MG63 (cell line): ENCODE measurements at regions not wholly inside any gene's neighbourhood (a gene's known extent, or its start where the extent isn't known, plus 50 kb on each side); places are given as distances from the start of the nearest gene placed in this dataset.

ENCODE experiments used
- DNase-seq: peaks from one replicate; pipeline ENCODE4 v3.0.0-alpha.2; 2020
- H3K27me3 ChIP-seq: fragments of 250-450 bp; sonication (Bioruptor Pico); 2 replicates; pipeline ENCODE4 v1.5.1; 2020; ENCODE audit warnings: mild to moderate bottlenecking, moderate library complexity
- H3K36me3 ChIP-seq: fragments of 250-450 bp; sonication (Bioruptor Pico); 2 replicates; pipeline ENCODE4 v1.5.1; 2020; ENCODE audit warnings: mild to moderate bottlenecking, moderate library complexity
- H3K4me3 ChIP-seq: fragments of 250-450 bp; sonication (Bioruptor Pico); 2 replicates; pipeline ENCODE4 v1.5.1; 2020; ENCODE audit warnings: mild to moderate bottlenecking, moderate library complexity
- H3K9me3 ChIP-seq: fragments of 250-450 bp; sonication (Bioruptor Pico); 2 replicates; pipeline ENCODE4 v1.5.1; 2020; ENCODE audit warnings: mild to moderate bottlenecking, moderate library complexity

DNA sequence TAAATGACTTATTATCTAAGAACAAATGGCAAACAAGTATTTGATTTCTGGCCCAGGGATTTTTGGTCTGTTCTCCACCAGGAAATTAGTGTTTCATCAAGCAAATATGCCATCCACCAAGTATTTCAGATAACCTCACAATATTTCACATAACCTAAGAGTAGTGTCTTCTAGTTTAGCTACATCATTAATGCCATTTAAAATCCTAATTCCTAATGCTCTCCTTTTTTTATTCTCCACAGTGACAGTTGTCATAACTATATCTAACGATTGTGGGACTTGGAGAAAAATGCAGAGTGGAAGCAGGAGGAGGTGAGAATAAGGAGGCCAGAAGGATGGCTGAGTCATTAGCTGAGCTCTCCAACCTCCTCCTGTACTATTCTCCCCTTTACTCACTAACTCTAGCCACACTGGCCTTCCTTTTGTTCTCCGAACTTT lies 58.5 kb upstream of the CTLA4 start:
- H3K4me3 ChIP-seq: no peak overlapping the region
- no peaks in the 10 kb centered on the region for H3K27me3 ChIP-seq
- H3K9me3 ChIP-seq: peaks cover 5% of the 10 kb centered on the region
- H3K36me3 ChIP-seq: no peaks in the 10 kb centered on the region; the same call in 1 of the 2 replicates
- DNase-seq: peak; percentile 40

GRCh38 chr2:203809991-203810510 lies 57.5 kb upstream of the CTLA4 start:
- Histone ChIP-seq H3K27me3 (no peaks in the 10 kb centered on the region), H3K4me3 (no peak overlapping the region), H3K36me3 (no peaks in the 10 kb centered on the region; the same call in 1 of the 2 replicates), H3K9me3 (peaks cover 5% of the 10 kb centered on the region)
- peak; percentile 51 for DNase-seq

GRCh38 chr2:203811491-203812221 lies 55.9 kb upstream of the CTLA4 start:
- Histone ChIP-seq H3K9me3 (no peaks in the 10 kb centered on the region), H3K36me3 (no peaks in the 10 kb centered on the region; the same call in 1 of the 2 replicates), H3K27me3 (no peaks in the 10 kb centered on the region), H3K4me3 (no peak overlapping the region)
- peak; percentile 99 for DNase-seq

DNA sequence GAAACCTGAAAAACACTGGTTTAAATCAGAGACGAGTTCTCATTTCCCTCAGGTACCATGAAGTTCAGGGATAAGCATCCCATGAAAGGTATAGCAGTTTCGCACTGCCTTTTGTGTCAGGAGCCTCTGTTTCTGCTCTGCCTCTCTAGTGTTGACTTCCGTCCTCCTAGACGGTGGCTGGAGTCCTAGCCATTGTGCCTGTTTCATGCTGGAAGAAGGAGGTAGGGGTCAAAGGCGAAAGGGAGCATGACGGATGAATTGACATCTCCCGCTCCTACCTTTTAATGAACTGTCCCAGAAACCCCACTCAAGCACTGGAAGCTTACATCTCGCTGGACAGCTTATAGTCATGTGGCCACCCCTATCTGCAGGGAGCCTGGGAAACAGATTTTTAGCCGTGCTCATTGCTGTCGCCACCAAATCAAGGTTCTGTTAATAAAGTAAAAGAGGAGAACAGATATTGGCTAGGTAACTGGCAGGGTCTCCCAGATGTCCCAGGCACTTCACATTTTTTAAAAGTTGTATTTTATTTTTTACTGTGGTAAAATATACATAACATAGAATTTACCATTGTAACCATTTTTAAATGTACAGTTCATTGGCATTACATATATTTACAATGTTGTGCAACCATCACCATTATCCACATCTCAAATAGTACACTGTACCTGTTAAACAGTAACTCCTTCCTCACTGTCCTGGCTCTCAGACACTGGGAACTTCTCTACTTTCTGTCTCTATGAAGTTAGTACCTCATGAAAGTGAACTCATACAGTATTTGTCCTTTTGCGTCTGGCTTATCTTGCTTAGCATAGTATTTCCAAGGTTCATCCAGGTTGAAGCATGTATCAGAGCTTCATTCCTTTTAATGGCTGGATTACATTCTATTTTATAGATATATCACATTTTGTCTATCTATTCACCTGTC lies 55.0 kb upstream of the CTLA4 start:
- H3K27me3 ChIP-seq: no peaks in the 10 kb centered on the region
- H3K9me3 ChIP-seq: no peaks in the 10 kb centered on the region
- no peak for DNase-seq
- no peaks in the 10 kb centered on the region; the same call in 1 of the 2 replicates for H3K36me3 ChIP-seq
- H3K4me3 ChIP-seq: no peak overlapping the region

- H3K27me3 ChIP-seq: no peaks in the 10 kb centered on the region
- no peak for DNase-seq
- H3K9me3 ChIP-seq: no peaks in the 10 kb centered on the region
- no peaks in the 10 kb centered on the region; the same call in 1 of the 2 replicates for H3K36me3 ChIP-seq
- H3K4me3 ChIP-seq: no peak overlapping the region
These were observed 53.9 kb upstream of the CTLA4 start for GRCh38 chr2:203813684-203814083.

- Histone ChIP-seq H3K4me3 (no peak overlapping the region), H3K27me3 (no peaks in the 10 kb centered on the region), H3K9me3 (no peaks in the 10 kb centered on the region), H3K36me3 (no peaks in the 10 kb centered on the region; the same call in 1 of the 2 replicates)
- DNase-seq: peak; percentile 54
These were observed 52.7 kb upstream of the CTLA4 start for GRCh38 chr2:203814661-203815540.

DNA sequence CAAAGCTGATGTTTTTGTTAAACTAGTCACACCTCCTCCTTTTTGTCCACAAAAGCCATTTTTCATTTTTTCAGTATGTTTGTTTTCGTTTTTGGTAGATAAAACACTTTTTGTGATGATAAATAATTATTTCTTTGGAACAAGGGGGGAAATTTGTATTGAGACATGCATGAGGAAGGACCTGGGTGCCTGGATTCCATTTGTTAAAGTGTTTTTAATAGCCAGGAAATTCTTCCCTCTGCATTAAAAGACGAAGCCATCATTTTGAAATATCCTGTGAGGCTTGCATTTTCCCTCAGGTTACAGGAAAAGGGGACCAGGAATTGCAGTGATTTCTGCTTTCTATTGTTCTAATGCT lies 52.1 kb upstream of the CTLA4 start:
- Histone ChIP-seq H3K36me3 (no peaks in the 10 kb centered on the region), H3K27me3 (no peaks in the 10 kb centered on the region), H3K4me3 (no peak overlapping the region), H3K9me3 (no peaks in the 10 kb centered on the region)
- DNase-seq: no peak

GRCh38 chr2:203817147-203817546 lies 50.4 kb upstream of the CTLA4 start:
- Histone ChIP-seq H3K9me3 (no peaks in the 10 kb centered on the region), H3K4me3 (no peak overlapping the region), H3K27me3 (no peaks in the 10 kb centered on the region), H3K36me3 (no peaks in the 10 kb centered on the region)
- DNase-seq: no peak
